HCEC 1CT (cell line): ENCODE measurements at regions not wholly inside any gene's neighbourhood (a gene's known extent, or its start where the extent isn't known, plus 50 kb on each side); places are given as distances from the start of the nearest gene placed in this dataset.

Experiments used
- DNase-seq: peaks from one replicate; pipeline ENCODE4 v3.0.0-alpha.2; 2017

- no peak for DNase-seq
Observed at GRCh38 chr7:20267482-20267881, 50.3 kb upstream of the MACC1 start.

- peak; percentile 47 for DNase-seq
Observed at GRCh38 chr7:20268824-20269223, 51.6 kb upstream of the MACC1 start.

- DNase-seq = peak; percentile 24
Observed at GRCh38 chr7:20269726-20270125, 52.5 kb upstream of the MACC1 start.

- DNase-seq = no peak
Observed at GRCh38 chr7:20270371-20270770, 53.2 kb upstream of the MACC1 start.

GRCh38 chr7:20270867-20271266, 53.7 kb upstream of the MACC1 start:
- DNase-seq = no peak

GRCh38 chr7:20275637-20276036, 55.1 kb upstream of the ITGB8 start:
- no peak for DNase-seq

GRCh38 chr7:20276705-20277472, 53.8 kb upstream of the ITGB8 start:
- DNase-seq = no peak

GRCh38 chr7:20279979-20280378, 50.7 kb upstream of the ITGB8 start:
- DNase-seq = no peak

- peak; percentile 79 for DNase-seq
Observed at GRCh38 chr7:20280475-20281351, 50.0 kb upstream of the ITGB8 start.
